IMR-90 (cell line): ENCODE measurements at regions not wholly inside any gene's neighbourhood (a gene's known extent, or its start where the extent isn't known, plus 50 kb on each side); places are given as distances from the start of the nearest gene placed in this dataset.

Experiments
- ATAC-seq: fragments of 200-7000 bp; cut with Tn5 transposase; 2 replicates; pipeline ENCODE4 v1.9.1; 2020; ENCODE audit warnings: low read depth, mild to moderate bottlenecking, moderate library complexity
- BruUV-seq: library from RNA; stranded (reverse); fragments of 400-500 nt; replicated peaks from 2 replicates; lab custom pipeline; 2021; lab: Mats Ljungman, UMichigan
- CTCF ChIA-PET: fragments of 300-600 bp; formaldehyde crosslinking; extraction: SDS; loops from one replicate; lab custom pipeline; 2021; ENCODE audit warnings: antibody characterized with exemption; lab: Yijun Ruan, JAX
- POLR2A ChIA-PET: fragments of 300-600 bp; sonication (Branson Sonifier 250); formaldehyde crosslinking; loops from one replicate; lab custom pipeline; 2022; ENCODE audit warnings: antibody characterized with exemption; ENCODE audit not compliant: unreplicated experiment; lab: Charles Lee
- DNase-seq: peaks from one replicate; pipeline ENCODE4 v3.0.0; 2013
- H2AFZ ChIP-seq: replicated peaks from 2 replicates; pipeline ENCODE3; 2013; ENCODE audit warnings: low read length, mild to moderate bottlenecking; ENCODE audit not compliant: poor library complexity
- H2AK5ac ChIP-seq: 2 replicates; pipeline ENCODE4 v1.6.1; 2013; ENCODE audit warnings: low read depth, low read length, inconsistent platforms
- H2AK9ac ChIP-seq: replicated peaks from 2 replicates; pipeline ENCODE3; 2013; ENCODE audit warnings: mild to moderate bottlenecking, low read depth, low read length, moderate library complexity; ENCODE audit not compliant: poor library complexity
- H2BK120ac ChIP-seq: 2 replicates; pipeline ENCODE4 v1.6.1; 2013; ENCODE audit warnings: low read depth, low read length, inconsistent platforms
- H2BK15ac ChIP-seq: 3 replicates; pipeline ENCODE4 v1.6.1; 2013; ENCODE audit warnings: low read depth, low read length, inconsistent platforms
- H2BK20ac ChIP-seq: 2 replicates; pipeline ENCODE4 v1.6.1; 2013; ENCODE audit warnings: low read depth, mild to moderate bottlenecking, inconsistent platforms, low read length, moderate library complexity
- H2BK5ac ChIP-seq: 2 replicates; pipeline ENCODE4 v1.6.1; 2013; ENCODE audit warnings: mild to moderate bottlenecking, low read depth, low read length, inconsistent platforms; ENCODE audit not compliant: poor library complexity, severe bottlenecking
- H3K14ac ChIP-seq: replicated peaks from 2 replicates; pipeline ENCODE4 v1.6.1; 2013; ENCODE audit warnings: low read depth, low read length, inconsistent platforms
- H3K18ac ChIP-seq: 2 replicates; pipeline ENCODE4 v1.6.1; 2013; ENCODE audit warnings: low read depth, low read length, control low read depth
- H3K23ac ChIP-seq: 2 replicates; pipeline ENCODE4 v1.6.1; 2013; ENCODE audit warnings: low read depth, low read length, inconsistent platforms
- H3K27ac ChIP-seq: 2 replicates; pipeline ENCODE4 v1.5.1; 2013; ENCODE audit warnings: mild to moderate bottlenecking, control low read depth, low read length; ENCODE audit not compliant: insufficient read depth
- H3K27me3 ChIP-seq: 2 replicates; pipeline ENCODE4 v1.6.1; 2013; ENCODE audit warnings: low read length; ENCODE audit not compliant: control insufficient read depth, insufficient read depth
- H3K36me3 ChIP-seq: 2 replicates; pipeline ENCODE4 v1.6.1; 2013; ENCODE audit warnings: low read length, mixed read lengths; ENCODE audit not compliant: control insufficient read depth, insufficient read depth
- H3K4ac ChIP-seq: 2 replicates; pipeline ENCODE4 v1.6.1; 2013; ENCODE audit warnings: low read depth, low read length, inconsistent platforms
- H3K4me1 ChIP-seq: 2 replicates; pipeline ENCODE4 v1.6.1; 2013; ENCODE audit warnings: low read length, mixed read lengths; ENCODE audit not compliant: control insufficient read depth, insufficient read depth
- H3K4me2 ChIP-seq: 2 replicates; pipeline ENCODE4 v1.6.1; 2013; ENCODE audit warnings: low read depth, mild to moderate bottlenecking, control low read depth, low read length, moderate library complexity
- H3K4me3 ChIP-seq: 2 replicates; pipeline ENCODE4 v1.5.1; 2013; ENCODE audit warnings: low read depth, mild to moderate bottlenecking, control low read depth, low read length, moderate library complexity; ENCODE audit not compliant: insufficient read depth
- H3K56ac ChIP-seq: 2 replicates; pipeline ENCODE4 v1.6.1; 2013; ENCODE audit warnings: low read length, inconsistent platforms; ENCODE audit not compliant: insufficient read depth; ENCODE audit errors: extremely low read depth
- H3K79me1 ChIP-seq, 2 experiments: 2 replicates each; pipeline ENCODE4 v1.6.1; 2013; ENCODE audit warnings: low read length in 2 of 2, inconsistent platforms in 1 of 2, low read depth in 1 of 2
- H3K9ac ChIP-seq: 2 replicates; pipeline ENCODE4 v1.6.1; 2013; ENCODE audit warnings: low read depth, low read length, control low read depth
- H3K9me1 ChIP-seq: 2 replicates; pipeline ENCODE4 v1.6.1; 2013; ENCODE audit warnings: low read length, inconsistent platforms; ENCODE audit not compliant: insufficient read depth
- H3K9me3 ChIP-seq: 2 replicates; pipeline ENCODE4 v1.6.1; 2013; ENCODE audit warnings: low read length; ENCODE audit not compliant: control insufficient read depth, insufficient read depth
- H4K20me1 ChIP-seq: 2 replicates; pipeline ENCODE4 v1.6.1; 2013; ENCODE audit warnings: low read length, inconsistent platforms; ENCODE audit not compliant: insufficient read depth
- H4K5ac ChIP-seq: 2 replicates; pipeline ENCODE4 v1.6.1; 2013; ENCODE audit warnings: mild to moderate bottlenecking, low read depth, low read length, control low read depth
- H4K8ac ChIP-seq, 2 experiments: 2 replicates each; pipeline ENCODE4 v1.6.1; 2013; ENCODE audit warnings: low read depth in 2 of 2, low read length in 2 of 2, control low read depth in 1 of 2, inconsistent platforms in 1 of 2
- H4K91ac ChIP-seq: 2 replicates; pipeline ENCODE4 v1.6.1; 2013; ENCODE audit warnings: low read depth, low read length, inconsistent platforms; ENCODE audit not compliant: insufficient read depth
- POLR2A ChIP-seq: IDR thresholded peaks from 2 replicates; pipeline ENCODE4 v1.6.1; 2012; ENCODE audit warnings: mild to moderate bottlenecking, low read depth, low read length
- WGBS, 2 experiments: methylation state at CpG; one replicate each; pipeline versions ENCODE4 v1.1.5 to v1.1.7; 2013; ENCODE audit warnings: missing lambda C conversion rate in 2 of 2; ENCODE audit not compliant: insufficient read length in 1 of 2; ENCODE audit errors: extremely low coverage in 2 of 2; 5-methylcytosine and 5-hydroxymethylcytosine counted together
- dilution Hi-C: fragments of 300-500 bp; cut with HindIII; formaldehyde crosslinking; loops from one replicate; pipeline ENCODE4 v1.14.3; 2018; ENCODE audit warnings: low sequenced_read_pairs; ENCODE audit not compliant: unreplicated experiment
- in situ Hi-C: fragments of 300-500 bp; cut with MboI; formaldehyde crosslinking; loops from 3 replicates; pipeline ENCODE4 v1.14.3; 2019; ENCODE audit warnings: low sequenced_read_pairs, inconsistent platforms, mixed read lengths
- intact Hi-C: fragments of 100-400 bp; cut with micrococcal nuclease; formaldehyde crosslinking; loops from 2 replicates; pipeline ENCODE4 v1.10.0; 2022

DNA sequence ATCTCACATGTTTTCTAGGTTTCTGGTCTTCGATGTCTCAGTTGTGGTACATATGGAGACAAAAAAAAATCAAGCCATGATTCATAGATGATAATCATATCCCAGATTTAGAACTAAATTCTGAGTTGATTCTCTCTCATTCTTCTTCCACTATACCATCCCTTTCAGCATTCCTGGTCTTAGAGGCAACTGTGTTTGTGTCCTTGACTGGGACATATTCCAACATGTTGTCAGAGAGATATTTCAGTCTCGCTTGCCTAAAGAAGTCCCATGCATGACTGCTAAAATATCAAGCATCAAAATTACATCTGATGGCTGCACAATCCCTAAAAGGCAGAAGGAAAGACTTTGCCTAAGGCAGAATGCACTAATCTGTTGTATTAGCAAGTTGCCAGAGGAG is 236.6 kb downstream of the PSAT1 start:
- Histone ChIP-seq H3K79me1 (no peaks in the 10 kb centered on the region), H4K91ac (no peak overlapping the region), H3K27ac (no peak overlapping the region), H2AK5ac (no peak overlapping the region), H2BK15ac (no peak overlapping the region), H3K4me1 (no peaks in the 10 kb centered on the region), H4K20me1 (no peaks in the 10 kb centered on the region), H3K56ac (no peak overlapping the region), H2BK5ac (no peak overlapping the region), H3K36me3 (no peaks in the 10 kb centered on the region), H2AFZ (no peak overlapping the region), H3K4ac (no peak overlapping the region), H3K9me1 (no peaks in the 10 kb centered on the region), H2BK20ac (no peak overlapping the region), H3K18ac (no peak overlapping the region), H4K8ac (no peak overlapping the region), H2AK9ac (no peak overlapping the region), H3K14ac (no peak overlapping the region), H3K4me3 (no peak overlapping the region), H2BK120ac (no peak overlapping the region), H3K23ac (no peak overlapping the region), H3K27me3 (no peaks in the 10 kb centered on the region), H3K4me2 (no peak overlapping the region), H3K9me3 (no peaks in the 10 kb centered on the region), H4K5ac (no peak overlapping the region), H3K9ac (no peak overlapping the region)
- intact Hi-C loops = no loop called here
- POLR2A ChIA-PET = no interaction called here
- dilution Hi-C loops = no loop called here
- TF ChIP-seq POLR2A = no peak
- in situ Hi-C loops = no loop called here
- no TSS peak for BruUV-seq
- CTCF ChIA-PET = no interaction called here
- no peak for ATAC-seq
- WGBS, 2 experiments = no CpG with 5 or more reads among the region's 2 CpGs
- peak; percentile 12 for DNase-seq
